Skeletal muscle cell (primary cell): ENCODE measurements at regions not wholly inside any gene's neighbourhood (a gene's known extent, or its start where the extent isn't known, plus 50 kb on each side); places are given as distances from the start of the nearest gene placed in this dataset.

Source experiments
- DNase-seq: peaks from one replicate; pipeline ENCODE4 v3.0.0-alpha.2; 2010; ENCODE audit warnings: low read depth
- H3K4me3 ChIP-seq: 2 replicates; pipeline ENCODE4 v1.5.1; 2011; ENCODE audit warnings: low read depth, mild to moderate bottlenecking, control low read depth, low read length, moderate library complexity

DNA sequence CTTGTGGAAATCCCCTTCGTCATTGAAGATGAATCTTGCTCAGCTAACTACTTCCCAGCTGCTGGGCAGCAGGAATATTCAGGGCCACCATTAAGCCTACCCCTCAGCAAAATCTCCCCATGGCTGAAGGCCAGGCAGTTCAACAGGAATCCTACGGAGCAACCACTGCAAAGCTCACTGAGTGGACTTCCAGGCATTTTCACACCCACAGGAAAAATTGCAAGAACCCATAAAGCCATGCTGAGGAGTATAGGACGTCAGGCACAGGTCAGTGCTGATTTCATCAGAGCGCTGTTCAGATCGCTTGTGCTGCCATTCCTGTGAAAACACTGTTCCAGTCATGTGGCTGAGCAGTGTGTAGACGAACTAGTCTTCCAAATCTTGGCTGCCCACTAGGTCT is 134.8 kb upstream of the TACR1 start:
- no peak for DNase-seq

DNA sequence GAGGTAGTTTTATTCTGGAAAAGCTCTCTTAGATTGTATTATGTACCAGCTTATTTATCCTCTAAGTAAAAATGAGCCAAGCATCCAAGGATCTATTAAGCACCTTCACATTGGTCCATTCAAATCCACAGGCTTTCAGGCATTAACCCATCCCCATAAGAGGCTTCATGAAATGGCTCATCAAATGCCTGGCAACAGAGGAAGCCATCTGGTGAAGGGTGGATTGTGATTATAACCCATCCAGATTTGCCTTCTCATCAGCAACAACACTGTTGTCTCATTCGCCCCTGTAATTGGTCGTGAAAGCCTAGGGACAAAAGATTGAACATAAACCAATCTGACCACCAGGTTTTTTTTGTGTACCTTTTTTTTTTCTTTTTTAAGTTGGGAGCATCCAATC is 134.3 kb upstream of the TACR1 start:
- H3K4me3 ChIP-seq: no peak overlapping the region
- DNase-seq: no peak

More for the DNA sequence above, 134.8 kb upstream of the TACR1 start:
- no peak overlapping the region for H3K4me3 ChIP-seq

DNA sequence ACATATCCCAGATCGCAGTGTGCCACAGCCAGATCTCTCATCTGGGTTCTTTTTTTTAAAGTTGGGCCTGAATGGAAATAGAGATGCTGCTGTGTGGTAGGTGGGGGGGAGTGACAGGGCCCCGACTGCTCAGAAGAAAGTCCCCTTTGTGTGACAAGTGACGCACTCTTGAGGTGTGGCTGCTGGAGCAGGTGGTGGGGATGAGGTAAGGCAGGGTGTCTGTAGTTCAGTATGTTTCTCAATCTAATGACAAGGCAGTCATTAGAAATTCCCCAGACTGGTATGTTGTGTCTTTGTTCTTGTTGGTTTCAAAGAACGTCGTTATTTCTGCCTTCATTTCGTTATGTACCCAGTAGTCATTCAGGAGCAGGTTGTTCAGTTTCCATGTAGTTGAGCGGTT is 128.8 kb upstream of the TACR1 start:
- H3K4me3 ChIP-seq: no peak overlapping the region
- no peak for DNase-seq

DNA sequence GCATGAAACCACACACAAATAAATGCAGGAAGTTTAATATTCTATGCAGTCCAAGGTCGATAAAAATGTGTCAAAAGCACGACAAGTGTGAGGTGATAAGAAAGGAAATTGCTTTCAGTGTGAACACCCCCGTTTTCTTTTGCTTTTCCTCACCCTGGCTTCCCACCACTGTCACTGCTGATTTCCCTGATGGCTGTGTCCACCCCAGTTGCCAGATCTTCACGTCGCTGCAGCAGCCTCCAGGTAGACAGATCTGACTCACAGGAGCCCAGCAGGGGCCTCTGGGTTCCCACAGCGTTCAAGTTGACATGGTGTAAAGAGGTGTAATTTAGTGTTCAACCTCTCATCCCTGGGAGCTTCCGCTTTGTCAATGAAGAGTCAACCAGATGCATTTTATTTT is 128.0 kb upstream of the TACR1 start:
- DNase-seq: no peak
- no peak overlapping the region for H3K4me3 ChIP-seq

DNA sequence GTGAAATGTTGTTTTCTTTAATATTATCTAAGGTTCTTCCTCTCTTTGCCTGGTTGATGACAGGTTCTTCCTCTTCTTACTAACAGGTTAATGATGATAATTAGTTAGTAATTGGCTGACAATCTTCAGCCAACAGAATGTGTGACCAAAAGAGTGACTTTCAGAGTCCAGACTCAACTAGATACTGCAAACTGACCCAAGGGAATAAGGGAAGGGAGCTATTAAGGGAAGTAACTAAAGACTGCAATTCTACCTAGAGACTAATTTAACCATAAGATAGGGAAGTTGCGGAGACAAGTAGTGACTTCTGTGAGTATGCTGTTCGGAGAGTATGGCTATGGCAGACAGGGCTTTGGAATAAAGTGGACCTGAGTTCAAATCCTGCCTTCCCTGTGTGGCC is 127.3 kb upstream of the TACR1 start:
- H3K4me3 ChIP-seq: no peak overlapping the region
- DNase-seq: no peak

DNA sequence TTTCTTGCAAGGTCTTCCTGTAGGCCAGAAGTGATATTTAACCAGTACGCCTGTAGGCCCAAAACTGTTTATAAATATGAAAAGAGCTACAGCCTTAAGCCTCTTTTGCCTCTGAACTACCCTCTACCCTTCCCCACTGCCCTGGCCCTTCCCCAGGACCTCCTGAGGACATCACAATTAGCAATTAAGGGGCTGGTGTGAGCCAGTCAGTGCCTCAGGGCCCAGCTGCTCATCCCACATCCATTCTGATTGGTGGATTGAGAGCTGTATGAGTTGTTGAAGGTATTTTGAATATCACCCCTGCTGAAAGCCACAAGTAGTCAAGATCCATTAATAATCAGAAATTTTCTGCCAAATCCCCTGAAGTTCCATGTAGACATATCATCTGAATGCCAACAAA is 126.3 kb upstream of the TACR1 start:
- no peak for DNase-seq
- no peak overlapping the region for H3K4me3 ChIP-seq

DNA sequence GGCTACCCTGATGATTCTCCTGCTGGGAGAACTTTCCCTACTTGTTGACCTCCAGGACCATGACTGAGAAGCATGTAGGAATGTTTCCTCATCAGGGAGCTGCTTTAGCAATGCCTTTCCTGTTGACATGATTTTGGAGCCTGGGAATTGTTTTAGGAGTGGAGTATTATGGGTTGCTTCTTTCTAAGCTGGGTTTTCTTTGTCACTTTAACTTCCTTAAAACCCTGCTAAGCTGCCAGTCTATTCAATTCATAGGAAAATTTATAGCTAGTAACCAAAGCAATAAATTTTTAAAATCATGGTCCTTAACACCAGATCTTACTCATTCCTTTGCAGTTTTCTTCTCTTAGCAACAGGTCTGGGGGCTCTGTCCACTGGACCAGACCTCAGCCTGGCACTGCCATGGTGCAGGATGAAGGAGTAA is 125.6 kb upstream of the TACR1 start:
- no peak for DNase-seq
- H3K4me3 ChIP-seq: no peak overlapping the region

DNA sequence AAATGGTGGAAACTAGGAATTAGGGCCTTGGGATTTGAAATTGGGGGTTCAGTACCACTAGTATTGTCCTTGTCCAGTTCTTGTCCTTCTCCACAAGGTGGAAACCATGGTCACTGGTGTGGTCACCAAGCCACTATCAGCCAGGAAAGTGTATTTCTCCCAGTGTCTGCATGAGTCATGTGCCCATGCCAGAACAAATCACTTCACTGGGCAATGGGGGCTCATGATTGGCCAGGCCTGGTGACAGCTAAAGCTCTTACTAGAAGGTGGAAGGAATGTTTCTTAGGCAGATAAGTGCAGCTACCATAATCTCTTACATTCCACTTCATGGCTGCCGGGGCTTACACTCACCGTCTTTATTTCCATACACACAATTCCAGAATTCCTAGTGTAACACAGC is 124.8 kb upstream of the TACR1 start:
- no peak overlapping the region for H3K4me3 ChIP-seq
- DNase-seq: no peak

DNA sequence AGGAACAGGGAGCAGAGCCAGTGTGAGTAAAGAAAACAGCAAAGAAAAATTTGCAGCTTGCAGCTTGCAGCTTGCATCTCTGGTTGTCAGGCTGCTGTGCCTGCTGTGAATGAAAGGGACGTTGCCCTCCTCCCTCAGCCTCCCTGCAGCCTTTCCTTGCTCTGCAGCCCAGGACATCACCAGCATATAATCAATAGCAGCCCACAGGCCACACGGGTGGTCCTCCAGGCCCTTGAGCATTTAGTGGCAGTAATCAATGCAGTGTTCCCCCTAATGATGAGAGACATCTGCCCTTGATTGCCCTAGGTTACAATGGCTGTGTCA is 122.2 kb upstream of the TACR1 start:
- no peak for DNase-seq
- H3K4me3 ChIP-seq: no peak overlapping the region

DNA sequence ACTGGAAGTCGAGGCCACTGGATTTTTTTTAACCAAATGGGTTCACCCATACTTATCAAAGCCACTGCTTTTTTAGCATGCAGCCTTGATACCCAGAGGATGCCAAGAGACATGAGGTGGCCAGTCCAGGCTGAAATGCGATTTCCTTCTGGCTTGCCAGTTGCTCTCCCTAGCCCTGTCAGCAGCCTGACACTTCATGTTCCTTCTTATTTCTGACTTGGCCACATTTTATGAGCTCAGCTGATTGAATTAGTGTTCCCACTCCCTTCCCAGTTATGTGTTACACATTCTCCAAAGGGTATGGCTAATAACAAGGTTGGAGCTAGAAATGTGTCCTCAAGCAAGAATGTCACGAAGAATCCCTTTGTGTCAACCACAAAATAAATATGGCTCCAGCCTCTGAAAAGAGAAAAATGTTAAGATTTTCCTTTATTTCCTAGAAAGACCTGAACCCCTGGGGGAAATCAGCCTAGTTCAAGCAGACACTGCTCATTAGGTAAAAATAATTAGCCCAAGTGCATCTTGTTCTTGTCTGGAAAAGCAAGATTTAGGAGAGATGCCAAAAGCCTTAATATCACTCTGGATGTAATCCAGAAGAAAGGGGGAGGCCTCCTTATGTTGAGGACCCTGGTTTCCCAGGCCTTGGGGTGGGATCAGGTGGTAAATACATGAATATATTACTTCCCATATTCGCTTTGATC is 121.7 kb upstream of the TACR1 start:
- DNase-seq: no peak
- H3K4me3 ChIP-seq: no peak overlapping the region

DNA sequence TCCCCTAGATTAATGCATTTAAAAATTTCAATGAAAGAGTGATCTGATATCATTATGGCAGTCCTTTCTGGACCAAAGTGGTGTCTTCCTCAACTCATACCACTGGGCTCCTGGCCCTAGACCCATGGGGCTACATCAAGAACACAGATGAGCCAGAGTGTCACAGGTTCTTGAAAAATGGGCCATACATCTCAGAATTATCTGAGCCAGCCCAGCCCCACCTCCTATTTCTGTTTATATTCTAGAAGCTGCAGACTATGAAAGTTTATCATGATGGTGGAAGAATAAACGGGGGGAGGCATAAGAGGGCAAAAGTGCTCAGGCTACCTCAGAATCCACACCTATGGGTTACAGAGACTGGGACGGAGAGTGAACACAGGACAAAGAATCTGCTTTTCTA is 120.6 kb upstream of the TACR1 start:
- no peak overlapping the region for H3K4me3 ChIP-seq
- DNase-seq: no peak

DNA sequence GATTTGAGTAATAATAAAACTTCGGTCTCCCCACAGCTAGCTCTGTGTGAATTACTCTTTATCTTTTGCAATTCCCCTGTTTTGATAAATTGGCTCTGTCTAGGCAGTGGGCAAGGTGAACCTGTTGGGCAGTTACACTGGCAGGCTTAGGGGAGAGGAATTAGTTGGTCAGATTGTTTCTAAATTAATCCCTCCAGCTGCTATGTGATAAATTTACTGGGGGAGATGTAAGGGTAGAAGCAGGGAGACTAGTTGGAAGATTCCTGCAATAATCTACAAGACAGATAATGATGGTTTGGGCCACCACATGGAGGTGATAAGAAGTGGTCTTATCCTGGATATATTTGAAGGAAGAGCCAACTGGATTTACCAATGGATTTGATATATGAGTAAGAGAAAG is 118.5 kb upstream of the TACR1 start:
- DNase-seq: no peak
- no peak overlapping the region for H3K4me3 ChIP-seq

DNA sequence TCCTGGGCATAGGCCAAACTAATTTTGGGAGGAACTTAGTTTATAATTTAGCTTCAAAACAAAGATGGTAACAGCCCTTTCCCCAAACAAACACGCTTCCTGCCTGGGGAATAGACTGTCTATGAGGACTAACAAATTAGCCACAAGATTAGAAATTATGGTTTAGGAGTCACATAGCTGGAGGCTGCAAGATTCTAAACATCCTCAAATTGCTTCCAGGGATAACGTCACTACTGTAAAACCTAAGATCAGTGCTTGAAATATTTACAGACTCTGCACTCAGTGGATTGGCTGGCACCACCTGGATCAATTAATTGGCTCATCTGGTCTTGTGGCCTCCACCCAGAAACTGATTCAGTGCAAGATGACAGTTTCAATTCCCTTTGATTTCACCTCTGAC is 118.0 kb upstream of the TACR1 start:
- no peak for DNase-seq
- no peak overlapping the region for H3K4me3 ChIP-seq

DNA sequence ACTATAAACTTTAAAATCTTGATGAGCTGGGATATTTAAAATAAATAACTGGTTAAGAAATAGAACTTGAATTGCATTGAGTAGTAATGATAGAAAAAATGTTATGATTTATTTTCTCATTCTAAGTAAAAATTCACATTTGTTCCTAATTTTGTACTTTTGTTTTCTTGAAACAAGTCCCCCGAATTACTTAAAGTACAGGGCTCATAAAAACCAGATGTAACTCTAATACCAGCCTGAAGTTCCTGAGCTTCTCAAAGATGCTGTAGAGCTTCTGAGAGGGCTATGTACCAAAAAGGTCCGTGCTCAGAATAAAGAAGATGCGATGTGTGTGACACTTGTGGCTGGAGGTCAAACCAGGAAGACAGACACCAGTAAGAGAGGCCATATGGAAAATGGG is 116.1 kb upstream of the TACR1 start:
- no peak for DNase-seq

DNA sequence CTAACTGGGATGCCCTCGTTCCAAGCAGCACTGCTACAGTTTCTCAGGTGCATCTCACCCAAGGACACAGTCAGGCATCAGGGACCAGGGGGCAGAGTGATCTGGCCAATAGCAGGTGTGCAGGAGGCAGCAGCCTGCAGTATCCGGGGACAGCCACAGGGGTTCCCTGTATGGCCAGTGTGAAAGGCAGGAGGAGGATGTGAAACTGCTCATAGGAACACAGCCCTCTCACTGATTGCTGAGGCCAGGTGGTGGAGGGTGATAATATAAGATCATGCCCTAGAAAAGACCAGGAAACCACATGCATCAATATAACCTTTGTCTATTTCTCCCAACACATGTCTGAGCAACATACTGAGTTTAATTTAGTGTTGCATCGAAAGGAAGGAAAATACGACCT is 112.7 kb upstream of the TACR1 start:
- no peak for DNase-seq
- no peak overlapping the region for H3K4me3 ChIP-seq

More for the DNA sequence above, 116.1 kb upstream of the TACR1 start:
- H3K4me3 ChIP-seq: no peak overlapping the region

DNA sequence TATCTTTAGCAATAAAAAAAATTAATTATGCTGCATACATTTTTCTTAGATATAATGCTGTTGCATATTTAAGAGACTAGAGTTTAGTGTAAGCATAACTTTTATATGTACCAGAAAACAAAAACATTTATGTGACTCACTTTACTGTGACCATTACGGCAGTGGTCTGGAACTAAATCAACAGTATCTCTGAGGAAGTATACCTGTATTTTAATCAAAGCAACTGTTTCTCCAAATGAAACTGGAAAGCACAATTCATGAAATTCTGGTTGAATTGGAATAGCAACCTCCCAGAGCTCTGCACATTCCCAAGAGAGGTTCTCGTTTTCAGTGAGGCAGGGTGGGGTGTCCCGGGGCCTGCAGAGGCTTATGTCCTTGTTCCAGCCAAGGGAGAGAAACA is 112.2 kb upstream of the TACR1 start:
- no peak for DNase-seq
- H3K4me3 ChIP-seq: no peak overlapping the region

DNA sequence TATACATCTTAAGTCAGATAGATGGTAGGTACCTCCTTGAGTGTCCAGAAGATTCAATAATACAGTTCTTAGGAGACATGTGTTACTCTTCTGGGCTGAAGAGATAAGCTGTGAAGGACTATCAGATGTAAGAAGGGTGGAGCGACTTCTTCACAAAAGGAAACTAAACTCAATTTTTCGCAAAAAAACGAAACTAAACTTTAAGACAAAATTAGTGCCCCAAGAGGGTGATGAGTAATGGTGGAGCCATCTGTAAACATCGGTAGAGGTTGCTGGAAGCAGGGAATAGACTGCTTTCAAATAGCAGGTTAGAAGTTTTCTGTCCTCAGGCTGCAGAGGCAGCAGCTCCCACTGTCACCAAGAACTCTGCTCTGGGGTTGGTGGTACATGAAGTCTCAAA is 111.6 kb upstream of the TACR1 start:
- H3K4me3 ChIP-seq: no peak overlapping the region
- DNase-seq: no peak

DNA sequence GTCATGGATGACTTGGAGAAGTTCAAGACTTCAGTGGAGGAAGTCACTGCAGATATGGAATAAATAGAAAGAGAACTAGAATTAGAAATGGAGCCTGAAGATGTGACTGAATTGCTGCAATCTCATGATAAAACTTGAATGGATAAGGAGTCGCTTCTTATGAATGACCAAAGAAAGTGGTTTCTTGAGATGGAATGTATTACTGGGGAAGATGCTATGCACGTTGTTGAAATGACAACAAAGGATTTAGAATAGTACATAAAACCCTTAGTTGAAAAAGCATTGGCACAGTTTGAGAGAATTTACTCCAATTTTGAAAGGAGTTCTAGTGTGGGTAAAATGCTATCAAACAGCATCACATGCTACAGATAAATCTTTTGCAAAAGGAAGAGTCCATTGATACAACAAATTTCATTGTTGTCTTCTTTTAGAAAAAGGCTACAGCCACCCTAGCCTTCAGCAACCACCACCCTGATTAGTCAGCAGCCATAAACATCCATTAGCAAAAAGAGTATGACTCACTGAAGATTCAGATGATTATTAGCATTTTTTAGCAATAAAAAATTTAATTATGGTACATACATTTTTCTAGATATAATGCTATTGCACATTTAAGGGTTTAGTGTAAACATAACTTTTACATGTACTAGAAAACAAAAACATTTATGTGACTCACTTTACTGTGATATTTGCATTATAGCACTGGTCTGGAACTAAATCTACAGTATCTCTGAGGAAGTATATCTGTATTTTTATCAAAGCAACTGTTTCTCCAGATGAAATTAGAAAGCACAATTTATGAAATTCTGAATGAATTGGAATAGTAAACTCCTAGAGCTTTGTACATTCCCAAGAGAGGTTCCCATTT is 110.5 kb upstream of the TACR1 start:
- H3K4me3 ChIP-seq: no peak overlapping the region
- no peak for DNase-seq

DNA sequence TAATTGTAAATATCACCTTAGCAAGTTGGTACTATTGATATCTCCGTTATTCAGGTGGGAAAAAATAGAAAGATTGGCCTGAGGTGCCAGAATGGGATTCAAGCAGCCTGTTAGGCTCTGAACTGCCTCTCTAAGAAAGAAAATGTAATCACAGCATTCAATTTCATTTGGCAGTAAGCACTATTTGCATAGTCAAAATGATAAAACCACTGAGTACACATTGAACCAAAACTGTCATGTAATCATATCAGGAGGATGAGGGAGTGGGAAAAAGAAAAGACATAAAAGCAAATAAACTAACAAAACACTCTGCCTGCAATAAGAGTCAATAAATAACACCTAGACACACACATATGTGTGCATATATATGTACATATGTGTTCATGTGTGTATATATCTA is 103.9 kb upstream of the TACR1 start:
- no peak for DNase-seq
- no peak overlapping the region for H3K4me3 ChIP-seq

DNA sequence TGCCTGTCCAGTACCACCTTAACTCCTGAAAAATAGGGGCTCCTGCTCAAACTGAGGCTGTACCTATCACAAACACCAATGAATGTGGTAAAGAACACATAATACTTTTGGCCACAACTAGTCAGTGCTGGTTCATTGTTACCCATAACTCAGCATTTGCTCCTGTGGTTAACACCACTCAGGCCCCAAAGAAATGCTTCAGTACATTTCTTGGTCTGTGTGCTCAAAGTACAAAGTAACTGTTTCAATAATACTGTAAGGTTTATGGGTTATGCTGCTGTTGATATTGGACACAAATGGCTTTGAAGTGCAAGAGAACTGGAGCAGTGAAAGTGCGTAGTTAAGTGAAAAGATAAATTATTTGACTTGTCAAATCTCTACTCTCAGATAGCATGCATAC is 95.0 kb upstream of the TACR1 start:
- H3K4me3 ChIP-seq: no peak overlapping the region
- DNase-seq: no peak

DNA sequence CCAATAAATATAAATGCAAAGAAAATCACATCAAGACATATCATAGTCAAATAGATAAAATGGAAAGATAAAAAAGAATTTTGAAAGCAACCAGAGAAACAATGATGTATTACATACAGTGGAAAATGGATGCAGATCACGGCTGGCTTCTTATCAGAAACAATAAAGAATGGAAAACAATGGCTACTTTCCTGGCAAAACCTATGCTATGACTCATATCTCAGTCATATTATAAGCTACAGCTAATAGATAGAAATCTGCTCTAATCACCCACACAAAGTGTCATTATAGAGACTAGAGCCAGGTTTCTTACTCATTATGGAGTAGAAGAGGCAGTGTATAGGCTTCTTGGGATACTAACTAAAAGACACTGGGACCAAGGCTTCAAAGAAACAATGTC is 93.5 kb upstream of the TACR1 start:
- DNase-seq: peak; percentile 51
- no peak overlapping the region for H3K4me3 ChIP-seq
